ENCODE measurements at regions not wholly inside any gene's neighbourhood (a gene's known extent, or its start where the extent isn't known, plus 50 kb on each side); places are given as distances from the start of the nearest gene placed in this dataset.

DNA sequence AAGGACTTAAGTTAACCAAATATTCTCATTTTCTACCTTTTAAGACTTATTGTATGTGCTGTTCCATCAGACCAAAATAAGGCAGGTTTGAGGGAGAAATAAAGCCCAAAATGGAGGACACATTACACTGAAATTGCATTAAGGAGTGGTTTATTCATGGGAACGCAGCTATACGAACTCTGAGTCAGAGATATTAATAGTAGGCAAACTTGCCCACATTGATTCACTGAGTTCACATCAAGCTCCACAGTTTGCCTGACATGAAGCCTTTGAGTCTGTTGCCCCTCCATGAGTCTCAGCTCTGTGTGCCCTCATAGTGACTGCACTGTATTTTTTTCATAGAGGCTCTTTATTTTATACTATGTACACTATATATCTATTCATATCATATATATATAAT lies 135.0 kb upstream of the SNX2 start:
- WGBS (ENCODE audit: insufficient coverage, low coverage, missing lambda C conversion rate), result 0% methylated on average over 2 of the region's 2 CpGs
- H3K36me3 ChIP-seq (ENCODE audit: control insufficient read depth, insufficient read depth, low read length), result no peaks in the 10 kb centered on the region
- in situ Hi-C loops (cut with MboI) (no loop called here), intact Hi-C loops (cut with micrococcal nuclease) (no loop called here)
- no peaks in the 10 kb centered on the region for H3K79me2 ChIP-seq (ENCODE audit: control insufficient read depth, insufficient read depth, low read length)
- no peaks in the 10 kb centered on the region for H3K9me1 ChIP-seq (ENCODE audit: control insufficient read depth, insufficient read depth, low read length)
- no peaks in the 10 kb centered on the region for H3K9me3 ChIP-seq (replicated peaks; ENCODE audit: control insufficient read depth, insufficient read depth, low read depth, low read length)
- ChIA-PET POLR2A (no interaction called here), CTCF (ENCODE audit: low intra/inter-chr PET ratio) (no interaction called here)
- no peak for DNase-seq (ENCODE audit: extremely low read depth in 1 of 4, low spot score in 3 of 4)
- H3K4me1 ChIP-seq (replicated peaks in 1 of 2; ENCODE audit: control insufficient read depth in 2 of 2, insufficient read depth in 2 of 2, low read length in 2 of 2), result no peaks in the 10 kb centered on the region
- no peaks in the 10 kb centered on the region for H4K20me1 ChIP-seq (replicated peaks; ENCODE audit: control insufficient read depth, insufficient read depth, low read length)
- no peak for FAIRE-seq
- no peaks in the 10 kb centered on the region for H3K27me3 ChIP-seq (ENCODE audit: control insufficient read depth in 2 of 2, insufficient read depth in 2 of 2, low read length in 2 of 2)
- H3K4me2 ChIP-seq (ENCODE audit: insufficient read depth, low read length), result no peak overlapping the region
- BruUV-seq (replicated peaks), result no TSS peak
- H2AFZ ChIP-seq (ENCODE audit: low read depth, low read length), result no peak overlapping the region
- no peak for ATAC-seq
- H3K4me3 ChIP-seq, result no peak overlapping the region
- no peak overlapping the region for H3K27ac ChIP-seq (ENCODE audit: extremely low read depth, low read depth, low read length)
- H3K9ac ChIP-seq (ENCODE audit: insufficient read depth in 1 of 2, low read depth in 2 of 2, low read length in 2 of 2), result no peak overlapping the region
- TF ChIP-seq HDAC8 (tag; IDR thresholded peaks at IDR 0.05) (no peak), ZBTB26 (CRISPR knock-in tag; IDR thresholded peaks at IDR 0.05) (no peak), REST (IDR thresholded peaks at IDR 0.05; ENCODE audit: borderline replicate concordance) (no peak), REST (CRISPR knock-in tag; IDR thresholded peaks at IDR 0.05; ENCODE audit: low read depth) (no peak), POLR3A (IDR thresholded peaks at IDR 0.05; ENCODE audit: borderline replicate concordance, extremely low read depth, insufficient read depth, insufficient read length) (no peak), CXXC5 (CRISPR knock-in tag; IDR thresholded peaks at IDR 0.05) (no peak), NFE2 (IDR thresholded peaks at IDR 0.05; ENCODE audit: low read depth) (no peak), ZNF184 (CRISPR knock-in tag; IDR thresholded peaks at IDR 0.05) (no peak), ZSCAN32 (CRISPR knock-in tag; IDR thresholded peaks at IDR 0.05) (no peak), ZNF764 (CRISPR knock-in tag; IDR thresholded peaks at IDR 0.05; ENCODE audit: low read depth) (no peak), ZNF444 (CRISPR knock-in tag; IDR thresholded peaks at IDR 0.05) (no peak), MBD2 (IDR thresholded peaks at IDR 0.05; ENCODE audit: borderline replicate concordance, low read depth) (no peak), EHMT2 (IDR thresholded peaks at IDR 0.05) (no peak), PHB2 (IDR thresholded peaks at IDR 0.05; ENCODE audit: low read depth) (no peak)
- TF ChIP-seq, protein P1, sequence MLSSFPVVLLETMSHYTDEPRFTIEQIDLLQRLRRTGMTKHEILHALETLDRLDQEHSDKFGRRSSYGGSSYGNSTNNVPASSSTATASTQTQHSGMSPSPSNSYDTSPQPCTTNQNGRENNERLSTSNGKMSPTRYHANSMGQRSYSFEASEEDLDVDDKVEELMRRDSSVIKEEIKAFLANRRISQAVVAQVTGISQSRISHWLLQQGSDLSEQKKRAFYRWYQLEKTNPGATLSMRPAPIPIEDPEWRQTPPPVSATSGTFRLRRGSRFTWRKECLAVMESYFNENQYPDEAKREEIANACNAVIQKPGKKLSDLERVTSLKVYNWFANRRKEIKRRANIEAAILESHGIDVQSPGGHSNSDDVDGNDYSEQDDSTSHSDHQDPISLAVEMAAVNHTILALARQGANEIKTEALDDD (IDR thresholded peaks at IDR 0.05), result no peak
